ENCODE measurements at regions not wholly inside any gene's neighbourhood (a gene's known extent, or its start where the extent isn't known, plus 50 kb on each side); places are given as distances from the start of the nearest gene placed in this dataset.

DNA sequence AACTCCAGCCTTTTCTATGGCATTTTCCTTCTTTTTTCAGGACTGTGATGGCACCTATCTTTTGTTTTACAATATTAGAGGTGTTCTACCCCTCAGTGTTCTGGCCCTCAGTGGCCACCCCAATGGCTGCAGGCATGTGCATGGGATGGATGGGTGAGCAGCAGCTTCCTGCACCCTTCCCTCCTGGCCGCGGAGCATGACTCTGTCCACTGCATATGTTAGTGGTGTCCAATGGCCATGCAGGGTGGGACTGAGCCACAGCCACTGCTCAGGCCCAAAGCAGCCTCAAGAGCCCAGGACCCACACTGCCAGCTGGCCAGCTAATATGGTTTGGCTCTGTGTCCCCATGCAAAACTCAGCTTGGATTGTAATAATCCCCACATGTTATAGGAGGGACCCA lies 1032.3 kb upstream of the FBXO33 start:
- Histone ChIP-seq H3K27me3 (no peaks in the 10 kb centered on the region), H3K36me3 (no peaks in the 10 kb centered on the region), H3K4me3 (no peak overlapping the region), H3K27ac (no peak overlapping the region), H3K9me3 (no peaks in the 10 kb centered on the region), H3K4me1 (no peaks in the 10 kb centered on the region)
- DNase-seq (ENCODE audit: extremely low spot score in 2 of 2), result no peak
- TF ChIP-seq POLR2A (IDR thresholded peaks at IDR 0.05), result no peak
- intact Hi-C loops (cut with DNase I), result no loop called here

DNA sequence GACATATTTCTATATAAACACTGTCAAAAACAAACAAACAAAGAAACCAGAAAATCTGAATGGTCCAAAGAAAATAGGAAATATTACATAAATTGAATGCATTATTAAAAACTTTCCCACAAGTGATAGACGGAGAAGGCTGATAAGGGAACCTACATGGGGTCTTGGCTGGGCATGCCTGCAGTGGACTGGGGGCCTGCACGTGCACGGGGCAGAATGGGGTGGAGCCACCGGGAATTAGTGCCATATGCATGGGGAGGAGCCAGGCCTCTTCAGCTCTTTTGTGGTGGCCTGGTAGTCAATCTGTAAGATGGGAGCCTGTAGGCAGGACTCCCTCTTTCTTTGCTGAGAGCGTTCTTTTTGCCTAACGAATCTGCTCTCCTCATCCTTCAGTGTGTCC lies 1031.7 kb upstream of the FBXO33 start:
- intact Hi-C loops (cut with DNase I), result no loop called here
- no peaks in the 10 kb centered on the region for H3K4me1 ChIP-seq
- no peaks in the 10 kb centered on the region for H3K9me3 ChIP-seq
- no peak for DNase-seq (ENCODE audit: extremely low spot score in 2 of 2)
- H3K27ac ChIP-seq, result no peak overlapping the region
- no peaks in the 10 kb centered on the region for H3K36me3 ChIP-seq
- H3K4me3 ChIP-seq, result no peak overlapping the region
- H3K27me3 ChIP-seq, result no peaks in the 10 kb centered on the region
- TF ChIP-seq, protein P1, sequence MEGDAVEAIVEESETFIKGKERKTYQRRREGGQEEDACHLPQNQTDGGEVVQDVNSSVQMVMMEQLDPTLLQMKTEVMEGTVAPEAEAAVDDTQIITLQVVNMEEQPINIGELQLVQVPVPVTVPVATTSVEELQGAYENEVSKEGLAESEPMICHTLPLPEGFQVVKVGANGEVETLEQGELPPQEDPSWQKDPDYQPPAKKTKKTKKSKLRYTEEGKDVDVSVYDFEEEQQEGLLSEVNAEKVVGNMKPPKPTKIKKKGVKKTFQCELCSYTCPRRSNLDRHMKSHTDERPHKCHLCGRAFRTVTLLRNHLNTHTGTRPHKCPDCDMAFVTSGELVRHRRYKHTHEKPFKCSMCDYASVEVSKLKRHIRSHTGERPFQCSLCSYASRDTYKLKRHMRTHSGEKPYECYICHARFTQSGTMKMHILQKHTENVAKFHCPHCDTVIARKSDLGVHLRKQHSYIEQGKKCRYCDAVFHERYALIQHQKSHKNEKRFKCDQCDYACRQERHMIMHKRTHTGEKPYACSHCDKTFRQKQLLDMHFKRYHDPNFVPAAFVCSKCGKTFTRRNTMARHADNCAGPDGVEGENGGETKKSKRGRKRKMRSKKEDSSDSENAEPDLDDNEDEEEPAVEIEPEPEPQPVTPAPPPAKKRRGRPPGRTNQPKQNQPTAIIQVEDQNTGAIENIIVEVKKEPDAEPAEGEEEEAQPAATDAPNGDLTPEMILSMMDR (IDR thresholded peaks at IDR 0.05), result no peak
- no peak for TF ChIP-seq POLR2A (IDR thresholded peaks at IDR 0.05)
- TF ChIP-seq POLR2AphosphoS5 (IDR thresholded peaks at IDR 0.05; ENCODE audit: insufficient read depth in 1 of 2, low read depth in 1 of 2), result no peak

DNA sequence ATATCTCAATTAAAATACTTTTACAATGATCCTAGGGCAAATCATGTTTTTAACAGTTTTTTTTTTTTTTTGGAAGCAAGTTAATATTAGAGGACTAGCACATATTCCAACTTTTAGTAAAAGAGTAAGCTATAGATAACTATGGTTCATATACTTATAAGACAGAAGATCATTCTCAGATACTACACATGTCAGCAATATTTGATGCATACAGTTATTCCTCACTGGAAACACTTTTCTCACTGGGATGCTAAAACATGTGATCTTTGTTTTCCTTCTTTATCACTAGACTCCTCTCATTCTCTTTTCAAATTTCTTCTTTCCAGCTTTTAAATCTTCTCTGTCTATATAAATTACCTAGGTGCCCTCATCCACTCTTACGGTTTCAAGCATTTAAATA lies 1020.4 kb upstream of the FBXO33 start:
- TF ChIP-seq POLR2AphosphoS5 (IDR thresholded peaks at IDR 0.05; ENCODE audit: insufficient read depth in 1 of 2, low read depth in 1 of 2), result no peak
- TF ChIP-seq, protein P1 (IDR thresholded peaks at IDR 0.05), result no peak
- TF ChIP-seq POLR2A (IDR thresholded peaks at IDR 0.05), result no peak
- Histone ChIP-seq H3K27me3 (no peaks in the 10 kb centered on the region), H3K4me1 (no peaks in the 10 kb centered on the region), H3K9me3 (no peaks in the 10 kb centered on the region), H3K4me3 (no peak overlapping the region), H3K27ac (no peak overlapping the region), H3K36me3 (no peaks in the 10 kb centered on the region)
- intact Hi-C loops (cut with DNase I), result no loop called here
- DNase-seq (ENCODE audit: extremely low spot score in 2 of 2), result no peak

DNA sequence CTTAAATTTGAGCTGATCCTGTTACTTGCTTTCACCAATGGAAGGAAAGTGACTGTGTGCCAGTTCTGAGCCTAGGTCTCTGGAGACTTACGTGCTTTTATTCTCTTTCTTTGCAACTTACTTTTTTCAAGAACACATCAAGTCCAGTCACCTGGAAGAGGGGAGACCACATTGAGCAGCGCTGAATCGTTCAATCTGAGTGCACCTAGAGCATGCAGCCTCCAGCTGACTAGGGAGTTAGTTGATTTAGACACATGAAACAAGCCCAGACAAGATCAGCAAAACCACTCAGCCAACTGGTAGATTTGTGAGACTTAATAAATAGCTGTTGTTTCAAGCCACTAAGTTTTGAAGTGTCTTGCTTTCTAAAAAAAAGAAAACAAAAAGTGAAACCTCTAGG lies 1014.8 kb upstream of the FBXO33 start:
- Histone ChIP-seq H3K27ac (no peak overlapping the region), H3K36me3 (no peaks in the 10 kb centered on the region), H3K9me3 (no peaks in the 10 kb centered on the region), H3K4me3 (no peak overlapping the region), H3K27me3 (no peaks in the 10 kb centered on the region), H3K4me1 (no peaks in the 10 kb centered on the region)
- intact Hi-C loops (cut with DNase I), result no loop called here
- DNase-seq (ENCODE audit: extremely low spot score in 2 of 2), result no peak
- TF ChIP-seq POLR2AphosphoS5 (IDR thresholded peaks at IDR 0.05; ENCODE audit: insufficient read depth in 1 of 2, low read depth in 1 of 2) (no peak), POLR2A (IDR thresholded peaks at IDR 0.05) (no peak)
- TF ChIP-seq, protein P1 (IDR thresholded peaks at IDR 0.05), result no peak

DNA sequence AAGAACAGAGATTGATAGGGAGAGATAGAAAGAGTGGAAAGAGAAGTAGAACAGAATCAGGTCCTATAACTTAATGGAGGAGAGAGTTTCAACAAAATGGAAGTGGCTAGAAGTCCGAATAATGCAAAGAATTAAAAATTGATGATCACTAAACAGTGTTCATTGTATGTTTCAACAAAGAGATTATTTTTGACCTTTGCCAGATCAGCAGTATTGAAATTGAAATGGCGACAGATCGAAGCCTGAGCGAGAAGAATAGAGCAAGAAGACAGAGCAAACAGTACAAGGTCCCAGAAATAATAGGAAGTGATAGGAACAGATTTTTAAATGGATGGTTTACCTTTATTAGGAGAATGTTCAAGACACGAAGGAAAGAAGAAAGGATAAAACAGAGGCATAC lies 1012.8 kb upstream of the FBXO33 start:
- no peaks in the 10 kb centered on the region for H3K36me3 ChIP-seq
- no peak for DNase-seq (ENCODE audit: extremely low spot score in 2 of 2)
- intact Hi-C loops (cut with DNase I), result no loop called here

More for the DNA sequence above, 1012.8 kb upstream of the FBXO33 start:
- TF ChIP-seq POLR2A (IDR thresholded peaks at IDR 0.05) (no peak), POLR2AphosphoS5 (IDR thresholded peaks at IDR 0.05; ENCODE audit: insufficient read depth in 1 of 2, low read depth in 1 of 2) (no peak)
- TF ChIP-seq, protein P1 (IDR thresholded peaks at IDR 0.05), result no peak
- no peaks in the 10 kb centered on the region for H3K27me3 ChIP-seq
- no peaks in the 10 kb centered on the region for H3K9me3 ChIP-seq
- H3K27ac ChIP-seq, result no peak overlapping the region
- no peaks in the 10 kb centered on the region for H3K4me1 ChIP-seq
- H3K4me3 ChIP-seq, result no peak overlapping the region
